ENCODE measurements at regions not wholly inside any gene's neighbourhood (a gene's known extent, or its start where the extent isn't known, plus 50 kb on each side); places are given as distances from the start of the nearest gene placed in this dataset.

DNA sequence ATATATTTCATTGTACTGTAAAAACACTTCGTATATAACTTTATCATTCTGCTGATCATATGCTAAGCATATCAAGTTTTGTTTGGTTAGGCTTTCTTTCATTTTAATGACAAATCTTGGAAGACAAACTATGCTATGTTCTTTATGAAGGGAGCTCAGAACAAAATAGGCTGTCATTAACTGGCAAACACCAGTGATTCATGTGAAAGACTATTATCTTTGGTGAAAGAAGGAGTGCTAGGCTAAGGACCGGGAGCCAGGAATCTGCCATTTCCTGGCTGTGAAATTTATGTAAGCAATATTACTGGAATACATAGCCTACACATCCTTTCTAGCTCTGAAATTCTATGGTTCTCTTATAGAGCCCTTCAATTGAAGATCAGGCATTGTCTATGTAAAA, 136.2 kb upstream of the CCN2 start:
- TF ChIP-seq ZNF274 (IDR thresholded peaks at IDR 0.05; ENCODE audit: low read depth, low read length) = no peak
- no peak for TF ChIP-seq YY1 (IDR thresholded peaks at IDR 0.05; ENCODE audit: insufficient read depth, insufficient read length)
- no peak for TF ChIP-seq SUZ12 (IDR thresholded peaks at IDR 0.05; ENCODE audit: extremely low read depth, insufficient read depth, insufficient read length)
